H9 (cell line): ENCODE measurements at regions not wholly inside any gene's neighbourhood (a gene's known extent, or its start where the extent isn't known, plus 50 kb on each side); places are given as distances from the start of the nearest gene placed in this dataset.

Experiments used
- DNase-seq: peaks from one replicate; pipeline ENCODE4 v3.0.0-alpha.2; 2017
- H2AFZ ChIP-seq: one replicate; pipeline ENCODE4 v1.6.1; 2013; ENCODE audit warnings: mild to moderate bottlenecking, low read length, control low read depth, moderate library complexity
- H2AK5ac ChIP-seq: 2 replicates; pipeline ENCODE4 v1.6.1; 2013; ENCODE audit warnings: low read length, control low read depth, mixed read lengths; ENCODE audit not compliant: insufficient read length
- H2BK120ac ChIP-seq: one replicate; pipeline ENCODE4 v1.6.1; 2013; ENCODE audit warnings: low read depth, mild to moderate bottlenecking, low read length, control low read depth, inconsistent platforms; ENCODE audit not compliant: poor library complexity, severe bottlenecking
- H2BK12ac ChIP-seq: 2 replicates; pipeline ENCODE4 v1.6.1; 2013; ENCODE audit warnings: low read length, control low read depth, mixed read lengths, low read depth; ENCODE audit not compliant: insufficient read length
- H2BK15ac ChIP-seq: 2 replicates; pipeline ENCODE4 v1.6.1; 2013; ENCODE audit warnings: low read depth, low read length, control low read depth
- H2BK20ac ChIP-seq: one replicate; pipeline ENCODE4 v1.6.1; 2013; ENCODE audit warnings: low read depth, mild to moderate bottlenecking, low read length, control low read depth, inconsistent platforms; ENCODE audit not compliant: poor library complexity, severe bottlenecking
- H2BK5ac ChIP-seq: 2 replicates; pipeline ENCODE4 v1.6.1; 2013; ENCODE audit warnings: low read length, control low read depth, mixed read lengths; ENCODE audit not compliant: insufficient read length
- H3K14ac ChIP-seq: 2 replicates; pipeline ENCODE4 v1.6.1; 2013; ENCODE audit warnings: low read length, control low read depth; ENCODE audit not compliant: insufficient read depth
- H3K18ac ChIP-seq: 2 replicates; pipeline ENCODE4 v1.6.1; 2013; ENCODE audit warnings: low read depth, mild to moderate bottlenecking, mixed read lengths, low read length, control low read depth; ENCODE audit not compliant: insufficient read length
- H3K23ac ChIP-seq: 2 replicates; pipeline ENCODE4 v1.6.1; 2013; ENCODE audit warnings: low read length, control low read depth, mixed read lengths, low read depth; ENCODE audit not compliant: insufficient read length
- H3K23me2 ChIP-seq: 2 replicates; pipeline ENCODE4 v1.6.1; 2013; ENCODE audit warnings: low read depth, mild to moderate bottlenecking, mixed read lengths, low read length, control low read depth; ENCODE audit not compliant: insufficient read length, poor library complexity, severe bottlenecking
- H3K27ac ChIP-seq: 2 replicates; pipeline ENCODE4 v1.5.1; 2013; ENCODE audit warnings: low read length, control low read depth, mixed read lengths, low read depth; ENCODE audit not compliant: insufficient read length
- H3K27me3 ChIP-seq: 2 replicates; pipeline ENCODE4 v1.6.1; 2013; ENCODE audit warnings: low read length, control low read depth, inconsistent platforms; ENCODE audit not compliant: insufficient read depth
- H3K4ac ChIP-seq: 2 replicates; pipeline ENCODE4 v1.6.1; 2013; ENCODE audit warnings: low read depth, mild to moderate bottlenecking, control low read depth, inconsistent platforms, low read length, moderate library complexity
- H3K4me1 ChIP-seq: 2 replicates; pipeline ENCODE4 v1.6.1; 2013; ENCODE audit warnings: low read length, control low read depth, inconsistent platforms; ENCODE audit not compliant: insufficient read depth
- H3K4me2 ChIP-seq: 2 replicates; pipeline ENCODE4 v1.6.1; 2013; ENCODE audit warnings: low read length, control low read depth, mixed read lengths; ENCODE audit not compliant: insufficient read length, insufficient read depth
- H3K56ac ChIP-seq: 2 replicates; pipeline ENCODE4 v1.6.1; 2013; ENCODE audit warnings: low read depth, mild to moderate bottlenecking, mixed read lengths, low read length, control low read depth; ENCODE audit not compliant: insufficient read length
- H3K79me1 ChIP-seq: 2 replicates; pipeline ENCODE4 v1.6.1; 2013; ENCODE audit warnings: low read depth, mild to moderate bottlenecking, moderate library complexity, low read length, control low read depth, inconsistent platforms; ENCODE audit not compliant: insufficient read depth, poor library complexity, severe bottlenecking
- H3K79me2 ChIP-seq: 2 replicates; pipeline ENCODE4 v1.6.1; 2013; ENCODE audit warnings: low read length, control low read depth, inconsistent platforms; ENCODE audit not compliant: insufficient read depth
- H3K9ac ChIP-seq: 2 replicates; pipeline ENCODE4 v1.6.1; 2013; ENCODE audit warnings: low read length, control low read depth, mixed read lengths; ENCODE audit not compliant: insufficient read length; ENCODE audit errors: extremely low read depth
- H3K9me3 ChIP-seq: one replicate; pipeline ENCODE4 v1.6.1; 2013; ENCODE audit warnings: low read depth, low read length, inconsistent platforms; ENCODE audit not compliant: control insufficient read depth
- H3T11ph ChIP-seq: one replicate; pipeline ENCODE4 v1.6.1; 2013; ENCODE audit warnings: mild to moderate bottlenecking, low read length, control low read depth, inconsistent platforms
- H4K20me1 ChIP-seq: one replicate; pipeline ENCODE4 v1.6.1; 2013; ENCODE audit not compliant: control insufficient read depth, insufficient read length, insufficient read depth
- H4K5ac ChIP-seq: 2 replicates; pipeline ENCODE4 v1.6.1; 2013; ENCODE audit warnings: low read depth, mild to moderate bottlenecking, mixed read lengths, low read length, control low read depth; ENCODE audit not compliant: insufficient read length
- H4K8ac ChIP-seq: replicated peaks from 2 replicates; pipeline ENCODE4 v1.6.1; 2013; ENCODE audit warnings: low read length, control low read depth, mixed read lengths, low read depth; ENCODE audit not compliant: insufficient read length
- H4K91ac ChIP-seq: 2 replicates; pipeline ENCODE4 v1.6.1; 2013; ENCODE audit warnings: low read depth, mild to moderate bottlenecking, moderate library complexity, mixed read lengths, low read length, control low read depth; ENCODE audit not compliant: insufficient read length
- H3K27ac Mint-ChIP-seq, 3 experiments: 2 replicates in 2 of 3; 3 replicates in 1 of 3; pipeline ENCODE4 v1.8.0; 2020 to 2021; ENCODE audit warnings: mixed read lengths in 3 of 3, mild to moderate bottlenecking in 1 of 3, moderate library complexity in 1 of 3
- H3K27me3 Mint-ChIP-seq: 2 replicates; pipeline ENCODE4 v1.8.0; 2021; ENCODE audit warnings: low read depth, mild to moderate bottlenecking, moderate library complexity, mixed read lengths
- H3K36me3 Mint-ChIP-seq, 3 experiments: 2 replicates in 2 of 3; 3 replicates in 1 of 3; pipeline ENCODE4 v1.8.0; 2020 to 2021; ENCODE audit warnings: low read depth in 3 of 3, mixed read lengths in 3 of 3; ENCODE audit not compliant: insufficient read depth in 1 of 3
- H3K4me1 Mint-ChIP-seq, 2 experiments: 2 replicates each; pipeline ENCODE4 v1.8.0; 2020; ENCODE audit warnings: mixed read lengths in 2 of 2
- H3K4me3 Mint-ChIP-seq, 2 experiments: 2 replicates in 1 of 2; 3 replicates in 1 of 2; pipeline ENCODE4 v1.8.0; 2020 to 2021; ENCODE audit warnings: mild to moderate bottlenecking in 2 of 2, mixed read lengths in 2 of 2, moderate library complexity in 1 of 2
- H3K9me3 Mint-ChIP-seq, 2 experiments: 2 replicates in 1 of 2; 3 replicates in 1 of 2; pipeline ENCODE4 v1.8.0; 2020; ENCODE audit warnings: mild to moderate bottlenecking in 2 of 2, mixed read lengths in 2 of 2, moderate library complexity in 1 of 2
- whole genome bisulfite sequencing: extraction: QIAGEN DNeasy Blood & Tissue Kit; methylation state at CpG from one replicate; pipeline ENCODE4 v1.1.7; 2013; ENCODE audit warnings: missing lambda C conversion rate, low lambda C conversion rate, mixed read lengths; ENCODE audit not compliant: insufficient read length; ENCODE audit errors: extremely low coverage; 5-methylcytosine and 5-hydroxymethylcytosine counted together
- TF ChIP-seq, protein P1 (sequence below): fragments of 200-600 bp; sonication (generic); conservative IDR thresholded peaks from 3 replicates; pipeline ENCODE4 v1.8.0; 2021; ENCODE audit warnings: antibody characterized with exemption, mild to moderate bottlenecking

DNA sequence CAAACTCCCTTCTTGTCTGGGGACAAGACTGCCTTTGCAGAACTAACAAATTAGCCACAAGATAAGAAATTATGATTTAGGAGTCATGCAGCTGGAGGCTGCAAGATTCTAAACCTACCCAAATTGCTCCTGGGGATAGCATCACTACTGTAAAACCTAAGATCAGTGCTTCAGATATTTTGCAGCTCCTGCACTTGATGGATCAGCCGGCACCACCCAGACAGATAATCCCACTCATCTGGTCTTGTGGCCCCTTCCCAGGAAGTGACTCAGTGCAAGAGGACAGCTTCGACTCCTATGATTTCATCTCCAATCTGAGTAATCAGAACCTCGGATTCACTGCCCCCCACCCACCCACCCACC is 181.9 kb downstream of the AKR1D1 start:
- Histone ChIP-seq H3K23ac (no peak overlapping the region), H4K91ac (no peak overlapping the region), H4K8ac (no peak overlapping the region), H3K4me1 (peaks cover 3% of the 10 kb centered on the region; the same call in 1 of the 2 replicates), H3K56ac (no peak overlapping the region), H3K23me2 (no peaks in the 10 kb centered on the region), H2BK15ac (no peak overlapping the region), H3K9ac (no peak overlapping the region), H2BK12ac (no peak overlapping the region), H2BK5ac (no peak overlapping the region), H4K5ac (no peak overlapping the region), H2BK20ac (no peak overlapping the region), H3K79me1 (no peaks in the 10 kb centered on the region), H2AFZ (no peak overlapping the region), H3K14ac (no peak overlapping the region), H3K4me2 (no peak overlapping the region), H2AK5ac (no peak overlapping the region), H3T11ph (no peak overlapping the region), H3K79me2 (no peaks in the 10 kb centered on the region), H3K27ac (no peak overlapping the region), H3K4ac (no peak overlapping the region), H3K9me3 (peaks cover 5% of the 10 kb centered on the region), H4K20me1 (no peaks in the 10 kb centered on the region), H2BK120ac (no peak overlapping the region), H3K27me3 (no peaks in the 10 kb centered on the region), H3K18ac (no peak overlapping the region)
- Mint-ChIP-seq H3K4me1 (peaks cover 11 to 16% of the 10 kb centered on the region in 2 experiments), H3K9me3 (peaks cover 35 to 39% of the 10 kb centered on the region in 2 experiments), H3K27me3 (no peaks in the 10 kb centered on the region; the same call in 1 of the 2 replicates), H3K36me3 (peaks cover 22 to 41% (median 25%) of the 10 kb centered on the region in 3 experiments), H3K27ac (no peak overlapping the region), H3K4me3 (no peak overlapping the region)
- no CpG with 5 or more reads among the region's 3 CpGs for WGBS
- TF ChIP-seq, protein P1, sequence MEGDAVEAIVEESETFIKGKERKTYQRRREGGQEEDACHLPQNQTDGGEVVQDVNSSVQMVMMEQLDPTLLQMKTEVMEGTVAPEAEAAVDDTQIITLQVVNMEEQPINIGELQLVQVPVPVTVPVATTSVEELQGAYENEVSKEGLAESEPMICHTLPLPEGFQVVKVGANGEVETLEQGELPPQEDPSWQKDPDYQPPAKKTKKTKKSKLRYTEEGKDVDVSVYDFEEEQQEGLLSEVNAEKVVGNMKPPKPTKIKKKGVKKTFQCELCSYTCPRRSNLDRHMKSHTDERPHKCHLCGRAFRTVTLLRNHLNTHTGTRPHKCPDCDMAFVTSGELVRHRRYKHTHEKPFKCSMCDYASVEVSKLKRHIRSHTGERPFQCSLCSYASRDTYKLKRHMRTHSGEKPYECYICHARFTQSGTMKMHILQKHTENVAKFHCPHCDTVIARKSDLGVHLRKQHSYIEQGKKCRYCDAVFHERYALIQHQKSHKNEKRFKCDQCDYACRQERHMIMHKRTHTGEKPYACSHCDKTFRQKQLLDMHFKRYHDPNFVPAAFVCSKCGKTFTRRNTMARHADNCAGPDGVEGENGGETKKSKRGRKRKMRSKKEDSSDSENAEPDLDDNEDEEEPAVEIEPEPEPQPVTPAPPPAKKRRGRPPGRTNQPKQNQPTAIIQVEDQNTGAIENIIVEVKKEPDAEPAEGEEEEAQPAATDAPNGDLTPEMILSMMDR = no peak
- DNase-seq = no peak
